GM20431 (cell line): ENCODE measurements at regions not wholly inside any gene's neighbourhood (a gene's known extent, or its start where the extent isn't known, plus 50 kb on each side); places are given as distances from the start of the nearest gene placed in this dataset.

Source experiments
- in situ Hi-C: fragments of 300-500 bp; cut with MseI, MboI; formaldehyde crosslinking; loops from one replicate; pipeline ENCODE4 v1.15.0; 2020; ENCODE audit warnings: low sequenced_read_pairs; ENCODE audit not compliant: unreplicated experiment

DNA sequence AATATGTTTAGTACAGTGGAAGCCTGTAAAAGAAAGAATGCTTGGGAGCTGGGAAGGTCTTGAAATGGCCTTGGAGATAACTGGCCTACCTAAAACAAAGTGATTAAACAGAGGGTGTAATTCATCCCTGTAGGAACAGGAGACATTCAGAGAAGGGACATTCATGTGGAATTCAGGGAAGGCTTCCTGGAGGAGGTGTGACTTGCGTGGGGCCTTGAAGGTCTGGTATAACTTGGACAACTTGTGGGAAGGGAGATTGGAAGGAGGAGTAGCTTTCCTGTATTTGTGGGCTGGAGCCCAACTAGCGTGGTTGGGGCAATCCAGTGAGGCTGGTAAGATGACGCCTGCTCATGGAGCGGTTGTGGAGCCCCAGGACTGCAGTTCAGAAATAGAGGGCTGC, 156.4 kb downstream of the AACS start:
- in situ Hi-C loops = no loop called here

DNA sequence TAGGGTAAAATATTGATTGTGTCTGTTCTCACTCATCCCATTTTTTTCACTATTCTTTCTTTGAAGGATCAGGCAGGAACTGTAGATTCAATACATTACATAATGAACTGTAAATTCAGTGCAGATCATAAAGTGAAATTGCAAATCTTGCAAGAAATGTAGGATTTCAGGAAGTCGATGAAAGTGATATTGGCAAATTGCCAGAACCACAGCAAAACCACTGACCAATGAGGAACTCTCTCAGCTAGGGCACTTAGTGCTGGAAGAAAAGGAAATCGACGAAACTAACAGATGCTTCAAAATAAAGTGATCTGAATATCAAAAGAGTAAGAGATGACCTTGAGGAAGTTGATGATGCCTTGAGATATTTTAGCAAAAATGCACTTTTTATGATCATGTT, 157.6 kb downstream of the AACS start:
- in situ Hi-C loops = no loop called here

DNA sequence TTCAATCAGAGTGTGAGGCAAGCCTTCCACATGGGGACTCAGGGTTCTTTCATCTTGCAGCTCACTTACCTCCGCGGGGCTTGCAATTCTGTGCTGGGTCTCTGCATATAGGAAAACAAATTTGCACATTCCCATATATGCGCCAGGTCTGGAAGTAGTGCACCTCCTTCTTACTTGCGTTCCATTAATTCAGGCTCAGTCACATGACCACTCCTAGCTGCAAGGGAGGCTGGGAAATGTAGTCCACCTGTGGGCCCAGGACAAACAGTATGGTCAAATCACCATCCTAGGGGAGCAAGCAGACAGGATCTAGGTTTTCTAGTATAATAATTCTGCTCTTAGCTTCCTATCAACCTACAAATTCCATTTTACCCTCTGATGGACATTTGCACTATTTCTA, 160.4 kb downstream of the AACS start:
- in situ Hi-C loops = no loop called here

DNA sequence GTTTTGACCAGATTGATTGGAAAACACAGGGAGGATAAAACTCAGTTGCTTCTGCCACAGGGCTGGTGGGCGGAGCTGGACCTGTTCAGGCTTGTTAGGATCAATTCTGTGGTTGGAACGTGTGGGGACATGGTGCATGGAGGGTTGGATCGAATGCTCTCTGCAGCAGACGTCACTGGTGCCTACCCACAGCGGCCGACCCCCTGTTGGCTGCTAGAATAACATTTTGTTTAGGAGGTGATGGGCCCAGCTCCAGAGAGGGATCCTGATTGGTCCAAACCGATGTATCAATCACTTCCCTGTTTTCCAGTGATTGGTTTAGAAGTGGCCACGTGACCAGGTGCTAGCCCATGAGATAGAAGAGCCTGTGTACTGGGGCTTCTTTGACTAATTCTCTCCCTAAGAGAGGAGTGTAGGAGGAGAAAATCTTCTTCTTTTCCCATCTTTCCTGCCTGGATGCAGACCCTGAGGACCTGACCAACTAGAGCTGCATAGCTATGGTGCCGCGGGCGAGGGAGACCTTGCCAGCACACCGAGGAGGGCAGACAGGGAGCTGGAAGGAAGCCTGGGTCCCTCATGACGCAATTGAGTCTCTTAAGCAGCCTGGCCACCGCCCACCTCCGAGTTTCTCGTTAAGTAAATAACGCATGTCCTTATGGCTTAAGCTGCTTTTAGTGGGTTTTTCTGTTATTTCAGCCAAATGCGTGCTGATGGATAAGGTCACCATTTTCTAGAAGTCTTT, 163.5 kb downstream of the AACS start:
- in situ Hi-C loops = no loop called here

DNA sequence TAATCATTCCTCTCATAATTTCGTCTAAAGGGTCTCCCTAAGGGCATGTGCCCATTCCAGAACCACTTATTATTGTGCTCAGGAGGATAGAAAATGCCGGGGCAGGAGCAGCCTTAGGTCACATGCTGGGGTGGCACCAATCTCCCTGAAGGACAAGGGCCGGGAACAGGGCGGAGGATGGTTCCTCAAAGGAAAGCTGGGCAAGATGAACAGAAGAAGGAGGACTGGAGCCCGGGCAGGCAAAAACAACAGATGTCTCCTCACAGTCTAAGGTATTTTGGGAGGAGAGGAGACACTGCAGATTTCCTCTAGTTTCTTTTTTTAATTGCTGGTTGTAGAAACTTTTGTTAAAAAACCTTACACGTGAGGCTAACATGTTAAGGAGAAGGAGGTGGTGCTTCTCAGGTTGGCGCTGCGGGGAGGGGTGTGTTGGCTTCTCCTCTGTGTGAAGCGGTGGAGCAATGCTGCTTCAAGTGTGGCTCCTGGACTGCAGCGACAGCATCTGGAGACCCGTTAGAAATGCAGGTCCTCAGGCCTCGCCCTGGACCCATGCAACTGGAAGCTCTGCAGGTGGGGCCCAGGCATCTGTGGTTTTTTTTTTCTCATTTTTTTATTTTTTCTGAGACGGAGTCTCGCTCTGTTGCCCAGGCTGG, 164.8 kb downstream of the AACS start:
- in situ Hi-C loops = no loop called here

DNA sequence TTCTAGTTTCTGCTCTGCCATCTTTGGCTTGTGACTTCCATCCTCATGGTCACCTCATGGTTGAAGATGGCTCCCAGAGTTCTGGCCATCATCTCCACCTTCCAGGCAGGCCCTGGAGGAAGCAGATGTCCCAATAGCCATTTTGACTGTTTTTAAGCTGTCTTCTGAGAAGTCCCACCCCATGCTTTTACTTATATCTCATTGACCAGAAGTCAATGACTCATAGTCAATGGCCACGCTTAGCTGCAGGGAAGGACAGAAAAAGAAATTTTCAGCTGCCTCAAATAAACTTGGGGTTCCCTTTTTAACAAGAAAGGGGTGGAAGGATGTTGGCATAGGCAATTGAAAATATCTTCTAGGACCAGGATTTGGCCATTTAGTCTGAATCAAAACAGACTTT, 168.1 kb downstream of the AACS start:
- in situ Hi-C loops = no loop called here

GRCh38 chr12:125239563-125239962, 174.3 kb downstream of the AACS start:
- in situ Hi-C loops = no loop called here

- in situ Hi-C loops = no loop called here
Observed at GRCh38 chr12:125240717-125241116, 175.5 kb downstream of the AACS start.

- in situ Hi-C loops = no loop called here
Observed at GRCh38 chr12:125243811-125244210, 178.6 kb downstream of the AACS start.

DNA sequence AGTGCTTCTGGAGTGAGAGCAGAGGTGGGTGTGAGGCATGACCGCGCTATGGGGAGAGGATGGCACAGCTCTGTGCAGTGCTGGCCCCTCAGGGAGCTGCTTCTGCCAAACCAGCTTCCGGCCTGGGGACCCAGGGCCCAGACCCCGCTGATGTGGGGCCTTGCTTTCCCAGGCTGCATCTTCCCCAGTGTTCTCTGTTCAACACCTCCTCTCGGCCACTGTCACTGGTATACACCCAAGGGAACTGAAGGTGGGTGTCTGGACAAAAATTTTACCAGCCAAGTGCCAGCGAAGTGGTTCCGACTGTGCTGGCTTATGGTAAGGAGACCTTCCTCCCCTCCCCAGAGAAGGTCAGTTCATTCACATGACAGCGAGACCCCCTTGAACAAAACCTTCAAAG, 179.1 kb downstream of the AACS start:
- in situ Hi-C loops = no loop called here

DNA sequence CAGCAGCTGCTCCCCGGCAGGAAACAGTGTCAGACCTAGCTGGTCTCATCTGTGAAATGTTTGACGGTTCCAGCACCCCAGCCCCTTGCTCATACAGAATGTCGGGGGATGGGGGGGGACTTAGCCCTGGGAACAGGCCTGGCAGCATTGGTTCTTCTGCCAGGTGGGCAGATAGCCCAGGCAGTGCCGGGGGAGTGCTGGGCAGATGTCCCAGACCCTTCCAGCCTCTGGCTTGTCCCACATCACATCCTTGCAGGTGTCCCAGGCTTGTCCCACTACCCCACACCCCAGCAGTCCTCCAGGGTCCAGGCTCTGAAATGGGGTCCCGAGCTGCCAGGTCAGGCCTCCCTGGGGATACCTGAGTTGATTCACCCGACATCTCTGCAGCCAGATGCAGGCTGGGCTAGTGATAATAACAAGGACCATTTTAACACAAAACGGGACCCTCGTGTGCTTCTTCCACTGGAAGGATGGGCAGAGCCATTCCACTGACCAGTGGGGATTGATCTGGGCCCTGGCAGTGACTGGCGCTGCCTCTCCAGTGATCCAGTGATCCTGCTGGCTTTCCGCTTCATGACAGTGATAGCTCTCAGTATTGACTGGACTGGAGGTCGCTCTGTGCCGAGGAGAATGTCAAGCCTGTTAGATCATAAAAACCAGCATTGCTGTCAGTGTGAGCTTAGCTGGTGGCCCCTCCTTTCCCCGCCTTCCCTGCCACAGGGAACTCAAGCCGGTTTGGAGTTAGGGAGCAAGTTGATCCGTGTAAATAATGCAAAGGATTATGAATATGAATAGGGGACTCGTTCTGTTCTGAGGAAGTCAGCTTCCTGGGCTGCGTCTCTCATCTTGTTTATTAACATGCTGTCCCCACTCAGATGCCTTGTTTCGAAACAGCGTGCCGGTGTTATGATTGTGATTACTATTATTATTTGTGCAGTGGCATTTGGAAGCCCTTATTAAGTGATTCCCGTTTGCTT, 180.6 kb downstream of the AACS start:
- in situ Hi-C loops = no loop called here

- in situ Hi-C loops = no loop called here
Observed at GRCh38 chr12:125247477-125247876, 182.2 kb downstream of the AACS start.

- in situ Hi-C loops = no loop called here
Observed at GRCh38 chr12:125249066-125249824, 184.0 kb downstream of the AACS start.

- in situ Hi-C loops = no loop called here
Observed at GRCh38 chr12:125249932-125250331, 184.7 kb downstream of the AACS start.

- in situ Hi-C loops = no loop called here
Observed at GRCh38 chr12:125254236-125254635, 189.0 kb downstream of the AACS start.

GRCh38 chr12:125254856-125255255, 189.6 kb downstream of the AACS start:
- in situ Hi-C loops = no loop called here

DNA sequence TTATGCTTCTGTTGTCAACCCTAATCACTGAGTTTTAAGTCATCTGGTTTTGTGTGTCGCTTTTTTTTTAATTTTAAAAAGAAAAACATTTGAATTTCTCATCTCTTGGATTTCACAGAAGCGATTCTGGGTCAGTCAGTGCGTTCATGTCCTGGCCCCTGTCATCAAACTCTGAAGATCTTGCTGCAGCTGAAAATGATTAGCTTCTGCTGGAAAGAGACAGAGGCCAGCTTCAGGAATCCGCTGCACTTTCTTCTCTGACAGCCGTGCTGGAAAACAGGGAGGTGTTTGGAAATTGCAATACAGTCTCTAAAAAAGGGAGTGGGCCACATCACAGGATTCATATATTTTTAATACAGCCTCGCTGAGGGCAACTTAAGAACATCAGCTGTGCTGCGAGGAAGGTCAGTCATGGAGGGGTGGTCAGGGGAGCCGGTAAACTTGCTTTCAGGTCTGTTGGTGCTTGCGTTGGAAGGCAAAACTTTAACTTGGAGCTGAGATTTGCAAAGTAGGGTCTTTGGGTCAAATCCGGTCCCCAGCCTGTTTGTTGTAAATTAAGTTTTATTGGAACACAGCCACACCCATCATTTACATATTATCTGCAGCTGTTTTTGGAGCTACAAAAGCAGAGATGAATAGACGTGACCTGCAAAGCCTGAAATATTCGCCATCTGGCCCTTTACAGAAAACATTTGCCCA, 190.8 kb downstream of the AACS start:
- in situ Hi-C loops = no loop called here

DNA sequence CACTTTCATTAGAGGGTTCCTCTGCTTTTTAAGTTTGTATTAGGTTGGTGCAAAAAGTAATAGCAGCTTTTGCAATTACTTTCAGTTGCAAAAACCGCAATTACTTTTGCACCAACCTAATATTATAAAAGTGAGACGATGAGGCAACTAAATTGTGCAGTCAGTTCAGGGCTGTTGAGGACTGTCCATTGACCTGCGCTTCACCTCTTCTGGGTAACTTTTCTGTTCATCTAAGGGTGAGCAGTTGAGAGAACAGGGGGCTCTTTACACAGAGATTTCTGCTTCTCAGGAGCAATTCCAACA, 191.3 kb downstream of the AACS start:
- in situ Hi-C loops = no loop called here

DNA sequence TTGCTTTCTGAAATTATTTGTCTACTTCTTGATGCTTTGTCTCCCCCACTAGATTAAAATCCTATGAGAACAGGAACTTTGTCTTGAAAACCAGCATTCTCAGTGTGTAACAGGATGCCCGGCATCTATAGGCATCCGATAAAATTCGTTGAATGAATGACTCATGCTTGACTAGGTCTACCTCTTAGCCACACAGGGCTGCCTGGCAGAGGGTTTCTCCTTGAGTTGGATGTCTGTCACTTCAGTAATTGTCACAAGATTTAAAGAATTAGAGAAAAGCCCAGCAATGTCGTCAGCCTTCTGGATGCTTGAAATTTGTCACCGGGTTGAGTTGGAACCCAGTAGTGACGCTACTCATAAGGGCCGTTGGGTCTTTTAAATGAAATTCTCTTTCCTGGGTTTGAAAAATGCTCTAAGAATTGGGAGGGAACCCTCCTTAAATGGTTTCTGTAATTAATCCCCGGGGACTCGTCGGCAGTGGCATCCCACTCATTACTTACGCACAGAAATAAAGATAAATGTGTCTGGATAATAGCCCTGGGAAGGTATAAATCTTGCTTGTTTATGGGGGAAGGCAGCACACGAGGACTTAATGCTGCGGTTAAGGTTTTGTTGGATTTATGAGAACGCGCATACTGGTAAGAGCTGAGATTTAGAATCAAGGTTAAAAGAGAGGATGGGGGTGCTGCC, 194.1 kb downstream of the AACS start:
- in situ Hi-C loops = no loop called here
